NB4 (cell line): ENCODE measurements at regions not wholly inside any gene's neighbourhood (a gene's known extent, or its start where the extent isn't known, plus 50 kb on each side); places are given as distances from the start of the nearest gene placed in this dataset.

Source experiments
- DNase-seq: peaks from one replicate; pipeline ENCODE4 v3.0.0; 2010; ENCODE audit warnings: low read depth
- H3K4me3 ChIP-seq: one replicate; pipeline ENCODE4 v1.5.1; 2011; ENCODE audit warnings: mild to moderate bottlenecking, low read depth, low read length, moderate library complexity
- MYC ChIP-seq: IDR thresholded peaks from 2 replicates; pipeline ENCODE4 v1.6.1; 2011; ENCODE audit warnings: low read depth, low read length
- POLR2A ChIP-seq: IDR thresholded peaks from 2 replicates; pipeline ENCODE4 v1.6.1; 2011; ENCODE audit warnings: mild to moderate bottlenecking; ENCODE audit not compliant: insufficient read length; ENCODE audit errors: extremely low read depth
- TF ChIP-seq, protein P1 (sequence below): IDR thresholded peaks from 2 replicates; pipeline ENCODE4 v1.6.1; 2011; ENCODE audit warnings: low read depth, low read length
- TF ChIP-seq, protein P2 (sequence below): IDR thresholded peaks from one replicate; pipeline ENCODE4 v1.5.1; 2012; ENCODE audit warnings: low read depth, low read length

DNA sequence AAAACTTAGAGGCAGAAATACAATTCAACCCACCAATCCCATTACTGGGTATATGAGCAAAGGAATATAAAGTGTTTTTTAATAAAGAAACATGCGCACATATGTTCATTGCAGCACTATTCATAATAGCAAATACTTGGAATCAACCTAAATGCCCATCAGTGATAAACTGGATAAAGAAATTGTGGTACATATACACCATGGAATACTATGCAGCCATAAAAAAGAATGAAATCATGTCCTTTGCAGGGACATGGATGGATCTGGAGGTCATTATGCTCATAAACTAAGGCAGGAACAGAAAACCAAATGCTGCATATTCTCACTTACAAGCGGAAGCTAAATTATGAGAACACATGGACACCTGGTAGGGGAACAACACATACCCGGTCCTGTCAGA, 807.7 kb upstream of the INTU start:
- no peak for DNase-seq
- no peak overlapping the region for H3K4me3 ChIP-seq
- TF ChIP-seq, protein P1, sequence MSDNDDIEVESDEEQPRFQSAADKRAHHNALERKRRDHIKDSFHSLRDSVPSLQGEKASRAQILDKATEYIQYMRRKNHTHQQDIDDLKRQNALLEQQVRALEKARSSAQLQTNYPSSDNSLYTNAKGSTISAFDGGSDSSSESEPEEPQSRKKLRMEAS, result no peak
- TF ChIP-seq MYC (no peak), POLR2A (no peak)
- TF ChIP-seq, protein P2, sequence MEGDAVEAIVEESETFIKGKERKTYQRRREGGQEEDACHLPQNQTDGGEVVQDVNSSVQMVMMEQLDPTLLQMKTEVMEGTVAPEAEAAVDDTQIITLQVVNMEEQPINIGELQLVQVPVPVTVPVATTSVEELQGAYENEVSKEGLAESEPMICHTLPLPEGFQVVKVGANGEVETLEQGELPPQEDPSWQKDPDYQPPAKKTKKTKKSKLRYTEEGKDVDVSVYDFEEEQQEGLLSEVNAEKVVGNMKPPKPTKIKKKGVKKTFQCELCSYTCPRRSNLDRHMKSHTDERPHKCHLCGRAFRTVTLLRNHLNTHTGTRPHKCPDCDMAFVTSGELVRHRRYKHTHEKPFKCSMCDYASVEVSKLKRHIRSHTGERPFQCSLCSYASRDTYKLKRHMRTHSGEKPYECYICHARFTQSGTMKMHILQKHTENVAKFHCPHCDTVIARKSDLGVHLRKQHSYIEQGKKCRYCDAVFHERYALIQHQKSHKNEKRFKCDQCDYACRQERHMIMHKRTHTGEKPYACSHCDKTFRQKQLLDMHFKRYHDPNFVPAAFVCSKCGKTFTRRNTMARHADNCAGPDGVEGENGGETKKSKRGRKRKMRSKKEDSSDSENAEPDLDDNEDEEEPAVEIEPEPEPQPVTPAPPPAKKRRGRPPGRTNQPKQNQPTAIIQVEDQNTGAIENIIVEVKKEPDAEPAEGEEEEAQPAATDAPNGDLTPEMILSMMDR, result no peak

DNA sequence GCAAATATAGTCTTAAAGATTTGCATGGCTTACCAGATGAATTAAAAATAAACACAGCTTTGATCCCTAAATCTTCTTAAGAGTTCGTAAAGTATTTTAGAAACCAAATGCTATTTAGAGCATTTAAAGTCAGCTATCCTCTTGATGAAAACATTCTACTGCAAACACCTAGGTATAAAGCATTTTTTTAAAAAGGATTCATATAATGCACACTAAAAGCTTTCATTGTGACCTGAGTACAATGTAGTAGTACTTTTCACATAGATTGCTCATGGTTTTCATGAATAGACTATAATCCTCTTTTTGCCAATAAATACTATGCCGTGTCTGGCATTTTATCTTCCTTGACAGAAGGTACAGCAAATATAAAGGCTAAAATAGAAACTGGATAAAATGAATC, 805.1 kb upstream of the INTU start:
- DNase-seq, result no peak
- H3K4me3 ChIP-seq, result no peak overlapping the region
- no peak for TF ChIP-seq MYC
- TF ChIP-seq, protein P2, result no peak
- TF ChIP-seq POLR2A, result no peak
- TF ChIP-seq, protein P1, result no peak

DNA sequence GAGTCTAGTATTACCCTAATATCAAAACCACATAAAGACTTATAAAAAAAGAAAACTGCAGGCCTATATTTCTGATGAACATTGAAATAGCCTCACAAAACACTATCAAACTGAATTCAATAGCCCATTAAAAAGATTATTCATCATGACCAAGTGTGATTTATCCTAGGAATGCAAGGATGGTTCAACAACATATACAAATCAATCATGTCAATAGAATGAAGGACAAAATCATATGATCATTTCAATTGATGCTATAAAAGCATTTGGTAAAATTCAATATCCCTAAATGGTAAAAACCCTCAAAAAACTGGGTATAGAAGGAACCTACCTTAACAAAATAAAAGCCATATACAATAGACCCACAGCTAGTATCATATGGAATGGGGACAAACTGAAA, 797.9 kb upstream of the INTU start:
- no peak overlapping the region for H3K4me3 ChIP-seq
- no peak for DNase-seq
- no peak for TF ChIP-seq MYC

DNA sequence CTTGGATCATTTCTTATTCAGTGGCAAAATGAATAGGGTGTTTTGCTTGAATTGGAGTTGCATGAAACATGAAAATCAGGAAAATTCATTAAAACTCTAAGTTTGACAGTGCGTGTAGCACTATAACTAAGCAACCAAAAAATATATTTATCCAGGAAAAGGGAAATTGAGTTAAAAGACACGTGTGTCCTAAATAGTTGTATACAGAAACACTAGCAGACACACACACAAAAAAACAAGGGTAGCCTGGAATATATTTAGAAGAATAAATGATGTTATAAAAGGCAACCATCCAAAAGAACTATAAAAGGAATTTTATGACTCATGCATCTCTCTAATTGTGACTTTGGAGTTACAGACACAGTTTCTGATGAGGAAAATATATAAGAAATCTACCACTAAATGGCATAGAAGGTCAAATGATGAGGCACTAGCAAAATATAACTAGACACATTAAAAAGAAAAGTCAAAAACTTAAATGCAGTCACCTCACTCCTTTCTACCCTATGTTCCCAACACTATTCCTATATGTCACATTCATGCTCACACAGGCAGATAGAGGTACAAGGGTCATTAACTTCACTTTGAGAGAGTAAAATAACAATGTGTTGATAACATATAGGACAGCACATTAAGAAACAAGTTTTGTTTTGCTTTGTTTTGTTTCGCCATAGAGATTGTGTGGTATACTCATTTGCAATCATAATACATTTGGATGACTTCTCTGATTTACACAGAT, 793.6 kb upstream of the INTU start:
- no peak overlapping the region for H3K4me3 ChIP-seq
- DNase-seq, result no peak
- no peak for TF ChIP-seq MYC
- TF ChIP-seq, protein P2, result no peak
- TF ChIP-seq, protein P1, result no peak
- TF ChIP-seq POLR2A, result no peak

DNA sequence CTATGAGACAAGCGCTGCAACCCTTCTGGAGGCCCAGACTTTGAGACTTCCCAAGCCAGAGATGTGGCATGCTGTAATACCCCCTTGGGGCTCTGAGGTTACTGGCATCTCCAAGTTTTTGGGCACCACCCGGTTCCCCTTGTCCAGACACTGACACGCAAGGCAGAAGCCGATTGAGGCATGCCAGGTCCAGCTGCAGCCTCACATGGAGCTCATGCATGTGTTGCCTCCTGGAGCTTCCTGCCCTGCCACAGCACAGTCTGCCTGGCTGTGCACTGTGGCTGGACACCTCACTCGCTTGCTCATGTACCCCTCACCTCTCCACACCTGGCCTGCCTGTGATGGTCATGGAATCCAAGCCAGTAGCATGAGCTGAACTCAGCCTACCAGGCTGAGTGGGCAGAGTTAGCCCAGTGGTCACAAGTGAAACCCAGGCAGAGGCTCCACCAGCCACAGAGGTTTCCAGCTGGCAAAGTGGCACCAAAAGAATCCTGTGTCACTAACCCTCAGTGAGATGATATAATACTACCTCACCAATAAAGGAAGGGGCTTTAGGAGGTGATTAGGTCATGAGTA, 789.2 kb upstream of the INTU start:
- no peak for DNase-seq
- no peak overlapping the region for H3K4me3 ChIP-seq
- TF ChIP-seq POLR2A (no peak), MYC (no peak)
- TF ChIP-seq, protein P1, result no peak
- TF ChIP-seq, protein P2, result no peak

DNA sequence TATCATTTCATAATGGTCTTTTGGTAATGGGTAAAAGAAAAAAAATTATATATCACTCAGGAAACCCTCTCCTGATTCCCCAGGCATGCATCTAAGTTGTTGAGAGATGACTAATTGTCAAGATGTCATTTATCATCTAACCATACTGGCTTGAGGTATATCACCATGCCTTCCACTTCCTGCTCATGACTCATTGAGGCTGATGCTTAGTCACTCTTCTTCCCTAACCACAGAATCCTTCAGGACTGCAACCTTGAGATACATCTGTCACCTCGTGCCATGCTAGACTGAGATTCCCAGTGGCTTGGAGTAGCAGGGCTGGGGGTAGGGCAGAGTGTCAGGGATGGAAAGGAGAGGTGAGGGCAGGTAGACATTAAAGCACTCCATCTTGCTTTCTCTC, 782.5 kb upstream of the INTU start:
- TF ChIP-seq, protein P2, result no peak
- TF ChIP-seq MYC, result no peak
- no peak for TF ChIP-seq POLR2A
- TF ChIP-seq, protein P1, result no peak
- no peak overlapping the region for H3K4me3 ChIP-seq
- DNase-seq, result peak; percentile 18
